ENCODE measurements at regions not wholly inside any gene's neighbourhood (a gene's known extent, or its start where the extent isn't known, plus 50 kb on each side); places are given as distances from the start of the nearest gene placed in this dataset.
"Not testable (repeated sequence)": the region's sequence is repeated elsewhere in the genome, so short reads cannot be mapped to it uniquely, and the experiment has no call there.

DNA sequence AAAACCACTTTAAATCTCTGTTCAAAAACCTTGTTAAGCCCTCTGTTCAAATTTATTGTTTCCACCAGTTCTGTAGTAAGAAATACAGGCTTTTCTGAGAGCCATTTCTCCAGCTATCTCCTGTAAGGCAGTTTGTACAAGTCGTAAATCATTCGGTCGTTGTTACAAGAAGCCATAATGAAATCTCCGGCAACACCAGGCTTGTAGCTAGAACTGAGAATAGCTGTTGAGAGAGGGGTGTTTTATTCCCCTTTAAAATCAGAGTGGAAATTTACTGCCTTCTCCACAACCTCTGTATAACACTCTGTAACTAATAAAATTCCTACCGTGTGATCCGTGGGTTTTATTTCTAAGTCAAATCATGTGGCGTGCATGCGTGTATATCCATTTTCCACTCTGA, 335.8 kb upstream of the KAZN start:
- DNase-seq = no peak
- intact Hi-C loops (cut with DNase I) = no loop called here
- ATAC-seq = no peak

- DNase-seq (no peak), ATAC-seq (no peak)
- intact Hi-C loops (cut with DNase I) = no loop called here
These were observed 335.3 kb upstream of the KAZN start for GRCh38 chr1:14263225-14263624.

- intact Hi-C loops (cut with DNase I) = no loop called here
- no peak for ATAC-seq
- no peak for DNase-seq
These were observed 334.8 kb upstream of the KAZN start for GRCh38 chr1:14263671-14264070.

DNA sequence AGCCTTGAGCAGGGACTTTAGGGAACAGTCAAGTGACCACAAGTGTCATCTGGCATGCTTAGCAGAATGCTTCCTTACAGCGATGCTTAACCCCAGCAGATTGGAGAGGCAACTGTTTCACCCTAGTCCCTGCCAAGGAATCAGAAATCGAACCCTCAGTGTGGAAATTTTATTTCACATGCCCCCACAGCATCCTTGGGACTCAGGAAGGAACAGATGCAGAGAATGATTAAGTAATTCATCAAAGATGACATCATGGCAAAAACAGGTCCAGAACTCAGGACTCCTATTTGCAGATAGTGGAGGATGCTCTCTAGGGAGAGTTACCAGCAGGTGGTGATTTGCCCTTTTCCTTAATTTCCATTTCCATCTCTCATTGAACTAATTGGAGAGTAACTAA, 333.0 kb upstream of the KAZN start:
- DNase-seq (no peak), ATAC-seq (no peak)
- intact Hi-C loops (cut with DNase I) = no loop called here

DNA sequence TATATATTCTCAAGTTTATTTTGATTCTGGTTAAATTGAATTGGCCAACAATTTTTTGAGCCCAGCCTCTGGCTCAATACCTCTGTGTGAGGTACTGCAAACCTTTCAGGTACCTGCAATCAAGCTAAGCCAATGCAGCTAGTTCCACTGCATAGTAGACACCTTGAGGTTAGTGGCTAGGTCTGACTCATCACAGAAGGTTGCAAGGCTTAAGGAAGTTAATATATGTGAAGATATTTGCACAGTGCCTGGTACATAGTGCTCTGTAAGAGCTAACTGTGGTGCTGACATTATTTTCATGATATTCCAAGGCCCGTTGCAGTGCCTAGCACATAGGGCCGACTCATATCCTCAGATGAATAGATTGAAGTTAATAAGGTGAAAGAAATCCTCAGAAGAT, 330.5 kb upstream of the KAZN start:
- ATAC-seq (no peak), DNase-seq (no peak)
- intact Hi-C loops (cut with DNase I) = no loop called here

GRCh38 chr1:14270821-14271220, 327.7 kb upstream of the KAZN start:
- intact Hi-C loops (cut with DNase I) = no loop called here
- DNase-seq = no peak
- no peak for ATAC-seq

DNA sequence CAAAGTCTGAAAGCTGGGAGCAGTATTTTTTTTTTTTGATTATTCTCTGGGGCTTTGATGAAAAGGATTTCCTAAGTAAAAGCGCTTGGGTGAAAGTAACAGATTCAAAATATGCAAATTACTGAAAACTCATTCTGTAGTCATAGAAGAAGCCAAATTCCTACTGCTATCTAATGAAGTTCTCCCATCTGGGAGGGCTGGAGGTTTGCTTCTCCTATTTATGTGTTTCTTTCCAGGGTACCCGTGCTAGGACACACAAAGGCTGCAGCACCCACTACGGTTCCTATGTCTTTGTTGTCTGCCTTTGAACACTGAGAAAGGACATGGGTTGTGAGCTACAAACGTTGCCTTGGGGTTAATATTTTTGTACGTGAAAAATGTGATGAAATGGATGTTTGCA, 324.7 kb upstream of the KAZN start:
- DNase-seq (no peak), ATAC-seq (no peak)
- intact Hi-C loops (cut with DNase I) = no loop called here

DNA sequence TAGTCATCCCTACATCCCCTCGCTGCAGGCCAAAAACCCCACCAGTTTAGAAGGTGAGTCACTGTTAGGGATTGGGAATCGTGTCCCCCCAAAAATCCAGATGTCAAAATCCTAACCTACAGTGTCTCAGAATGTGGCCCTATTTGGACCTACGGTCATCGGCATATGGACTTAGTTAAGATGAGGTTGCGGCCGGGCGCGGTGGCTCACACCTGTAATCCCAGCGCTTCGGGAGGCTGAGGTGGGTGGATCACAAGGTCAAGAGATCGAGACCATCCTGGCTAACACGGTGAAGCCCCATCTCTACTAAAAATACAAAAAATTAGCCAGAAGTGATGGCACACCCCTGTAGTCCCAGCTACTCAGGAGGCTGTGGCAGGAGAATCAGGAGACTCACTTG, 318.6 kb upstream of the KAZN start:
- intact Hi-C loops (cut with DNase I); ATAC-seq; DNase-seq: not testable (repeated sequence)

DNA sequence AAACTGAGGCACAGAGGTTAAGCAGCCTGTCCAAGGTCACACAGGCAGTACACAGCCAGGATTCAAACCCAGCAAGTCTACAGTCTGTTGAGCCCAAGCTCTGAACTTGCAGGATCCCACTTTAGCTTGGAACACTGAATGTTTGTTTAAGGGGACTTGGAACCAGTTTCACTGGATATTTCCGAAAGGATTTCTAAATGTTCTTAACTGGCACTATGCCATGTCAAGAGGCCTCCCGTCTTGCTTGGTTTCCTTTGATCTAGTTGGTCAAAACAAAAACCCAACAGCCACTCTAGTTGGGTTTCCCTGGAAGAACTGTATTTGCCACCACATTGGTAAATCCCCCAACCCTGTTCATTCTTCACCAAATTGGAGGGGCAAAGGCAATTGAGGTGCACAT, 317.6 kb upstream of the KAZN start:
- DNase-seq (no peak), ATAC-seq (no peak)
- intact Hi-C loops (cut with DNase I) = no loop called here

DNA sequence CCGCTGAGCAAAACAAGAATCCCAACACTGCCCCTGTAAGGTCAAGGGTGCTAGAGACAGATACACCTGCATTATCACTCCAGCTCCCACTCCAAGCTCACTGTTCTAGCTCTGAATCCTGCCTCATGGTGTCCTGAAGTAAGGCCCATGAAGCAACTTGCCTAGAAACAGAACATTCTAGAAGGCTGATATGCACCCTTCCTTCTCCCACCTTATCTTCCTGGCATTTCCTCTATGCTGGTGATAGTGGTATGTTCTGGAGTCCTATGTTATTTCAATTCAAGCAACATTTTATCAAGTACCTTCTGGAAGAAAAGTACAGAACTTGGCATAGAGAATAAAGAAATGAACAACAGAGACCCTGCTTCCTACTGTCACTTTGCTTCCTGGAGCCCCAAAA, 317.1 kb upstream of the KAZN start:
- intact Hi-C loops (cut with DNase I) = no loop called here
- ATAC-seq = no peak
- DNase-seq = no peak

DNA sequence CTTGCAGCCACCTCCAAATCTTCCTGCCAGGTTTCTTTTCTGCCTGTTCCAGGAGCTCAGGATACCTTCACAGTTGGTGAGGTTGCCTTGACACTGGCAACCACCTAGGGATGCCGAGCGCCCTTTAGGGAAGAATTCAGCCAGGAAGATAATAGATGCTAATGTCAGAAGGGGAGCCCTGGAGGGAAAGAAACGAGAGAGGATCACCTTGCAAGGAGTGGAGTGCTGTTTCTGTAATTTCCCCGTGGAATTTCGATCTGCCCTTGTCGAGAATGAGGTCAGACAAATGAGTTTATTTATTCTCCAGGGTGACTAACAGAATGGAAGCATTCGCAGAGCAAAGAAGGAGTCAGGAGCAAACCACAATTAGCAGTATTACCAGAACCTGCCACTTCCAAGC, 315.8 kb upstream of the KAZN start:
- ATAC-seq (peak in 1 of 2 donors; percentile 63), DNase-seq (no peak)
- intact Hi-C loops (cut with DNase I) = no loop called here

- intact Hi-C loops (cut with DNase I) = no loop called here
- DNase-seq = no peak
- no peak for ATAC-seq
These were observed 313.2 kb upstream of the KAZN start for GRCh38 chr1:14285238-14285637.

- not testable (repeated sequence) for ATAC-seq
These were observed 307.3 kb upstream of the KAZN start for GRCh38 chr1:14291182-14291581.

GRCh38 chr1:14292520-14292919, 306.0 kb upstream of the KAZN start:
- no peak for DNase-seq
- ATAC-seq = no peak
- intact Hi-C loops (cut with DNase I) = no loop called here

More at GRCh38 chr1:14291182-14291581, 307.3 kb upstream of the KAZN start:
- intact Hi-C loops (cut with DNase I); DNase-seq: not testable (repeated sequence)

GRCh38 chr1:14294006-14294405, 304.5 kb upstream of the KAZN start:
- DNase-seq = no peak
- intact Hi-C loops (cut with DNase I) = no loop called here
- ATAC-seq = no peak

- intact Hi-C loops (cut with DNase I) = no loop called here
- ATAC-seq (no peak), DNase-seq (no peak)
These were observed 303.5 kb upstream of the KAZN start for GRCh38 chr1:14294860-14295536.

DNA sequence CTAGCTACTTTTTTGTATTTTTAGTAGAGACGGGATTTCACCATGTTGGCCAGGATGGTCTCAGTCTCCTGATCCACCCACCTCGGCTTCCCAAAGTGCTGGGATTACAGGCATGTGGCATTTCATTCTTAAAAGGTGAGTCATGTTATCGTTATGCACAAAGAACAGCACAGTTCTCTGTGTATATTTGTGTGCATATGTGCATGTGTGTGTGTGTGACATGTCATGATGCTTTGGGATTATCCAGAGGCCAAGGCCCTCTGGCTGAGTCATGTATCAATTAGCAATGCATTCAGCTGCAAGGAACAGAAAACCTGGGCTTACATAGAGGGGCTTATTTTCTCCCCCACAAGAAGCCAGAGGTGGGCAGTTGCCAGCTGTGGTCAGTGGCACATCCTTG, 301.7 kb upstream of the KAZN start:
- no peak for ATAC-seq
- DNase-seq = no peak
- intact Hi-C loops (cut with DNase I) = no loop called here

GRCh38 chr1:14297356-14297755, 301.1 kb upstream of the KAZN start:
- no peak for ATAC-seq
- intact Hi-C loops (cut with DNase I) = no loop called here
- DNase-seq = no peak

- DNase-seq = no peak
- ATAC-seq = no peak
- intact Hi-C loops (cut with DNase I) = no loop called here
These were observed 299.7 kb upstream of the KAZN start for GRCh38 chr1:14298806-14299205.

DNA sequence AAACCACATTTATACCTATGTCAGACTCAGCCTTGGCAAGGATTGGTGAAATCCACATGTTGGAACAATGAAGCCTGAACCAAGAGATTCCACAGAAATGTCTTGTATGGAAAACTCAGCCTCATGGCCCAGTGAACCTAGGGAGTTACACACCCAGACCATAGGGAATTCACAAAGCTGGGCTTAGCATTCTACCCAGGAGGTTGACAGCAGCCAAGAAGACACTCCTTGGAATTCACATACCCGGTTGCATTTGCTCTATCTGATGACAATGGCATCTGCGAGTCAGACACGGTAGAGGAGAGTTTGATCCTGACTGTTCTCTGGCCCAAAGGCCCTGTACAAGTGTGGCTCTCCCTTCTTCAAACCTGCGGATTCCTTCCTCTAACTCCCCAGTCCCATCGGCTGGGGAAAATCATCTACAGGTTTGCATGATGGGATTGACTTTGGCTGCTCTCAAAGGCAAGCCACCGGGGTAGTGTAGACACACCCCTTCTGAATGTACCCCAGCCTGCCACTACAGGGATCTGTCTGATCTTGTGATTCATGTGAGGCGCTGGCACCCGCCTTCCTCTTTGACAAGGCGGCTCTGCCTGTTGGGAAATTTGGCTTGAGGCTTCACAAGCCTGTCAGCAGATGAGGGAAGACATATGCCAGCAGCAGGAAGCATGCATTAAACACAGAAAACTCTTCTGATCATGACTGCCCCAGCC, 297.3 kb upstream of the KAZN start:
- intact Hi-C loops (cut with DNase I) = no loop called here
- peak in 1 of 2 donors; percentile 52 for ATAC-seq
- DNase-seq = peak; percentile 55

GRCh38 chr1:14301704-14302024, 296.8 kb upstream of the KAZN start:
- DNase-seq (no peak), ATAC-seq (no peak)
- intact Hi-C loops (cut with DNase I) = no loop called here

Measured in left cardiac atrium (tissue), 4 donors.